GM21390 (cell line): ENCODE measurements at regions not wholly inside any gene's neighbourhood (a gene's known extent, or its start where the extent isn't known, plus 50 kb on each side); places are given as distances from the start of the nearest gene placed in this dataset.

Source experiments
- ATAC-seq: cut with Tn5 transposase; IDR thresholded peaks from one replicate; pipeline ENCODE4 v1.9.1; 2021; ENCODE audit not compliant: unreplicated experiment

- no peak for ATAC-seq
Measured at GRCh38 chr11:11016943-11017342, 159.1 kb upstream of the ZBED5 start.

DNA sequence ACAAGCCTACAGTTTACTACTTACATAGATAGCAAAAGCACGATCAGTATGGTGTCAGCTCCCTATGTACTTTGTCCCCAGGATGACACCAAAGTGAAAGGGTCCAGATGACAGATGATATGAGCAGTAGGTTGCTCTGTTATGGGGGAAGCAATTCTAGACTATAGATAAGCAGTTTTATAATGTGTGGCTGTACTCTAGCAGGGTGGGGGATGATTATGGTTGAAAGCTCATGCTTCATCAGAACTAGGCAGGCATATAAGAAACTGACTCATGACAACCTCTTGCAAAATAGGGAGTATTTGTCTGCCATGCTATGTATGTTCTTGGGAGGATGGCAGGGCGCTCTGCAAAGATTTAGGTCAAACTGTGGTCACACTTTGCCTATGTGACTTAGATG is 158.2 kb upstream of the ZBED5 start:
- no peak for ATAC-seq

- no peak for ATAC-seq
Measured at GRCh38 chr11:11011617-11012016, 153.8 kb upstream of the ZBED5 start.

DNA sequence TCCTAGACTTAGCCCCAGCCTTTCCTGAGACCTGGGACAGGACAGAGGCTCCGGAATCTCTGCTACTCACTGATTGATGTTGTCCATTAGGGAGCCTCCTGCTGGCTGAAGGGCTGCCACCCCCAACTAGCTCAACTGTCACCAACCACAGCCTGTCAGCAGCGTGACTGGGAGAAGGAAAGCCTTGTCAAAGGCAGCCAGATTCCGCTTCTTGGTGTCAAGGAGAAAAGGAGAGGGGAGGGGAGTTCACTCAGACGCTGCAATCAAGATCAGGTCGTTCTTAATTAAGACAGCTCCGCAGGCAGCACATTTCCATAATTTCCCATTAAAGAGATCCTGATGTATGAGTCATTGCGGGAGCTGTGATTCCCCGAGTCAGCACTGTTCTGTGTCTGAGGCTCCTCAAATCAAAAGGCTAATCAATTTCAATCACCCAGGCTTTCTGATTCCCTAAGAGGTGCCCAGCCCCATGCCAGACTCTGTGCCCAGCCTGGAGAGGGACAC is 152.8 kb upstream of the ZBED5 start:
- ATAC-seq = no peak

DNA sequence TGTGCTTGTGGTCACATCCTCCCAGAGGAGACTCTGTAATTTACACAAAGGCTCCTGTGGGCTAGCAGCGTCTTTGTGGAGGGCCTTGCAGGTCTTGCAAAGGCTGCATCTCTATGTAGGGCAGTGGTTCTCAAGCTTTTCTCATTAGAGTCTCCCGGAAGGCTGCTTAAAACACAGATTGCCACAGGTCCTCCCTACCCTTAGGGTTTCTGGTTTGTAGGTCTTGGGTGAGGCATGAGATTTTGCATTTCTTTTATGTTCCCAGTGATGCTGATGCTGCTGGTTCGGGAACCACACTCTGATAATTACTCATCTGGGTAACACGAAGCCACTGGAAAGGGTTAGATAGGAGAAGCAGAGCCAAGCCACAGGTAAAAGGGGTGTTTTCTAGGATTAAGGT is 151.3 kb upstream of the ZBED5 start:
- ATAC-seq = no peak

DNA sequence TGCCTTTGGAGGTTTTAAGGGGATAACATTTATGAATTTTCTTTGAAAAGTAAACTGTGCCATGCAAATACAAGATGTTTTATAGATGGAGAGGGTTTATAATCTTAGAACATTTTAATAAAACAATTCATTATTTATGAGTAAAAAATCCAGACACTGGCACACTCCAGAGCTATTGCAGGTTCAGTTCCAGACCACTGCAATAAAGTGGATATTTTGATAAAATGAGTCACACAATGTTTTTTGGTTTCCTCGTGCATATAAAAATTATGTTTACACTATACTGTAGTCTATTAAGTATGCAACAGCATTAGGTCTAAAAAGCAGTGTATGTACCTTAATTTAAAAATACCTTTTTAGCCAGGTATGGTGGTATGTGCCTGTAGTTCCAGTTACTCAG is 146.2 kb upstream of the ZBED5 start:
- no peak for ATAC-seq

GRCh38 chr11:11003226-11003625 is 145.4 kb upstream of the ZBED5 start:
- ATAC-seq = no peak

GRCh38 chr11:11000579-11001283 is 142.9 kb upstream of the ZBED5 start:
- no peak for ATAC-seq

DNA sequence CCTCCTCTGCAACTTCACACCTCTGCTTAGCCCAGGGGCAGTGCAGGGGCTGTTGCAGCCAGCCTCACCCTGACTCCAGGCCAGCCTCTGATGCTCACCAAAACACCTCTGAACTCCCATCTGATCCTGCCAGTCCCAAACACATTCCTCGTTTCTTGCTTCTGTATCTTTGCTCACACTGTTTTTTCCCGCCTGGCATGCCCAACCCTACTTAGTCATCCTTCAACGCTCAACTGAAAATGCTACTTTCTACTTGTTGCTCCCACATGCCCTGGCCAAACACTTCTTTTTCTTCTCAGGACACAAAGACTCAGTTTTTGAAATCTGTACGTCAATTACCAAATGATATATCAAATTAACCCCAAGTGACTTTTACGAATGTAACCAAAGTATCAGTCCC is 140.8 kb upstream of the ZBED5 start:
- ATAC-seq = no peak

DNA sequence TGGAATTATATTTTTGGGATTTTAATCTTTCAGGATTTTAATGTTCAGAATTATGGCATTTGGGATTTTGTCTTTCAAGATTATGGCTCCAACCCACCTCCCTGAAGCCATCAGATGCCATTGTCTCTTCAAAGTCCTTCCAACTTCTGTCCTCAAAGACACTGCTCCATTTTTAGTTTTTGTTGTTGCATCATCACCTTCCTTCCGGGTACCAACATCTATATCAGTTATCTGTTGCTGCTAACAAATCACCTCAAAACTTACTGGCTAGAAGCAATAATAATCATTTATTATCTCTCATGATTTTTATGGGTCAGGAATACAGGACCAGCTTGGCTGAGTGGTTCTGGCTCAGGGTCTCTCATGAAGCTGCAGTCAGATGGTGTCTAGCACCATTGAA is 138.8 kb upstream of the ZBED5 start:
- no peak for ATAC-seq

GRCh38 chr11:10993640-10994039 is 135.8 kb upstream of the ZBED5 start:
- ATAC-seq = no peak

DNA sequence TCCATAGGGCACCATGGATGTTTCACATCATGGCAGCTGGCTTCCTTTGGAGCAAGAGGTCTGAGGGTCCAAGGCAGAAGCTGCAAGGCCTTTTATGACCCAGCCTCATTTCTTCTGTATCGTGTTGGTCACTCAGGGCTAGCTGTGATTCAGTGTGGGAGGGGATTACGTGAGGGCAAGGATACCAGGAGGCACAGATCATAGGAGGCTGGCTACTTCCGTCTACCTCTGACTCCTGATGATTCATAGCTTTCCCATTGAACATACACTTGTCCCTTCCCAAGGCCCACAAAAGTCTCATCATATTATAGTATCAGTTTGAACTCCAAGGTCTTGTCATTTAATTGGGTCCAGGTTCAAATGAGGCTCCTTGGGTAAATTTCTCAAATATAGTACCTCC is 135.3 kb upstream of the ZBED5 start:
- ATAC-seq = no peak

GRCh38 chr11:10991393-10991792 is 133.5 kb upstream of the ZBED5 start:
- ATAC-seq = no peak

- ATAC-seq = no peak
Measured at GRCh38 chr11:10990637-10991193, 132.9 kb upstream of the ZBED5 start.

DNA sequence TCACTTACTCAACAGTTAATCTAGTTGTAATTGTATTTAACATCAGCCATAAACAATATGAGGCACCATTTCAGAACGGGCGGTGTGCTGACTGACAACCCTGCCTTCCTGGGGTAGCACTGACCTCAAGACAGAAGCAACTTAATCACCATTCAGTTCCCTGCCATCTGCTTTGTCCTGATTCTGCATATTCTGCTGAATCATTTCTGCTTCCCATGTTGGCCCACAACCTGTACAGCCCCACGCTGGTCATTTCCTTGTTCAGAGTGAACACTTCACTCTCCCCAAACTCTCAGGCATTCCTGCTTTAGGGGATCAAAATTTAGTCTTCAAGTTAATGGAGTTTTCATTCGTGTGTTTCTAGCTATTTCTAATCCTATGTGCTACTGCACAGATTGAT is 132.3 kb upstream of the ZBED5 start:
- no peak for ATAC-seq

GRCh38 chr11:10986006-10986405 is 128.2 kb upstream of the ZBED5 start:
- no peak for ATAC-seq

DNA sequence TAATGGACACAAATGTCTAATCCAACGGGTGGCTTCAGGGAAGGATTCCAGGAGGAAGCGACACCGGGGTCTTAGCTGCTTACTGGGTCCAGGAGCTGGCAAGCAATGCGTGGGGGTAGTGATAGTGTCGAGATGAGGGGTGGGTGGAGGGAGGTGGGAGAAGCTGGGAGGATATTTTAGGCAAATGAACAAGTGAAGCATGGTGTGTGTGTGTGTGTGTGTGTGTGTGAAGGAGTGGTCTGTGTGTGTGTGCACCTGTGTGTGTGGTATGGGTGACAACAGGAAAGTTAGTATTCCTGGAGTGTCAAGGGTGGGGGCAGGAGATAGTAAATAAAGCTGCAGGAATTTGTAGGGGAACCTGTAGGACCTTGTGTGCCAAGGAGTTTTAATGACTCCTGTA is 126.9 kb upstream of the ZBED5 start:
- ATAC-seq = no peak

DNA sequence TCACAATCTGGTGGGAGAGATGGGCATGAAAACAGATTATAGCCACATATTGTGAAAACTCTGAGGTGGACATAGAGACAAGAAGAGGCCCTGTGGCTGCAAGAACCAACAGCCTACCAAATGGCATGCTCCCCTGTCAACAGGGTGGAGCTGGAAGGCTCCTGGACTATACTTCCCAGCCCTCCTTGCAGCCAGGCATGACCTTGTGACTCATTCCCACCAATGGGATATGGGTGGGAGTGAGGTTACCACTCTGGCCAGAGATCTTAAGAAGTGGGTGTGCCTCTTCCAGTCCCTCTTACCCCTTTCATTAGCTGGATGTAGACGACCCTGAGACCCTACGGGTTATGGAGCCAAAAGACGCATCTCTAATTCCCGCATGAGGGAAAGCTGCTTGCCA is 126.4 kb upstream of the ZBED5 start:
- ATAC-seq = no peak

- no peak for ATAC-seq
Measured at GRCh38 chr11:10982704-10983510, 125.1 kb upstream of the ZBED5 start.

DNA sequence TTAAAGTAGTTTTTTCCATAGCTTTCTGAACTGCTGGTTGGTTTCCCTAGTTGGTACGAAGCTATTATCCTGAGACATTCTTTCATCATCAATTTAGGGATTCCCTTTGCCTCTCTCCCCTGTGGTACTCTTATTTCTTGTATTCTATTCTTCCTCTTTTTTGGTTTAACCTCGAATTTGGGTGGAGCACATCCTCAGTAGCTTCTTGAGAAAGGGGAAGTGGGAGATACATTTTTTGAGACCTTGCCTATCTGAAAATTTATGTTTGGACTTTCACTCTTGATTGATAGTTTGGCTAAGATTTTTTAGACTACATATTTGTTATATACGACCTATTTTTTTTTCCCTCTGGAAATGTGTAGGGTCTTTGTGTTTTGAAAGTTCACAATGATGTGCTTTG is 121.7 kb upstream of the ZBED5 start:
- ATAC-seq = no peak

- ATAC-seq = no peak
Measured at GRCh38 chr11:10978198-10978597, 120.3 kb upstream of the ZBED5 start.

DNA sequence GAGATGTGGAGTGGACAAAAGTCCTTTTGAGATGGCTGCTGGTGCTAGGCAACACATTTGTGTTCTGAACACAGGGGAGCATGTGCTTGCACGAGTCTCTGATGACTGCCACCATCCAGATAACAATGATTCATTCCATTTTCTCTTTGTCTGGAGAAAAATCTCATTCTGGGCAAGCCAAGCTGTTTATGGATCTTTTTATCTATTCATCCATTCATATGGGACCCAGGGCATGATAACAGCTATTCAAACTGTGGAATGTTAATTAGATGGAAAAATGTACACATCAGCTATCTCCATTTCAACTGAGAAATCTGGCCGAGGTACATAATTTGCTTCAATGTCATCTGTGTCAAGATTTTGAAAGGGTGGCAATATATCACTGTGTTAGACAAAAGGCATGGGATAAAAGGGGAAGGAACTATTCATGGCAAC is 117.5 kb upstream of the ZBED5 start:
- ATAC-seq = no peak
